GM21576 (cell line): ENCODE measurements at regions not wholly inside any gene's neighbourhood (a gene's known extent, or its start where the extent isn't known, plus 50 kb on each side); places are given as distances from the start of the nearest gene placed in this dataset.

Experiments used
- ATAC-seq: cut with Tn5 transposase; IDR thresholded peaks from one replicate; pipeline ENCODE4 v1.9.1; 2021; ENCODE audit warnings: mild to moderate bottlenecking, moderate library complexity; ENCODE audit not compliant: unreplicated experiment

DNA sequence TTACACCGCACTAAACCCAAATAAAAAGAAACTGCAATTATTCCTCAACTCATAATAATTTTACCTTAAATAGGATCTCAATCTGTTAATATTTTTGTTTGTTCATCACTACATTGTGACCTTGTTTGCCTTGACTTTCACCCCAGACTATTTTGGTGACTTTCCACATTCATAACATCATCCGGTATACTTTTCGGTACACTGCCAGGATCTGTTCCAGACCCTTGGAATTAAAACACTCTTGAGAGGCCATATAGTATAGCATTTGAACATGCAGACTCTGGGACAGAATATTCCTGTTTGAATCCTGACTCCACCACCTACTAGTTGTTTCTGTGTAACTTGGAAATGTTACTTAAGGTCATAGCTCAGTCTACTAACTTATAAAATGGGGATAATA lies 577.4 kb downstream of the METTL4 start:
- ATAC-seq: no peak

DNA sequence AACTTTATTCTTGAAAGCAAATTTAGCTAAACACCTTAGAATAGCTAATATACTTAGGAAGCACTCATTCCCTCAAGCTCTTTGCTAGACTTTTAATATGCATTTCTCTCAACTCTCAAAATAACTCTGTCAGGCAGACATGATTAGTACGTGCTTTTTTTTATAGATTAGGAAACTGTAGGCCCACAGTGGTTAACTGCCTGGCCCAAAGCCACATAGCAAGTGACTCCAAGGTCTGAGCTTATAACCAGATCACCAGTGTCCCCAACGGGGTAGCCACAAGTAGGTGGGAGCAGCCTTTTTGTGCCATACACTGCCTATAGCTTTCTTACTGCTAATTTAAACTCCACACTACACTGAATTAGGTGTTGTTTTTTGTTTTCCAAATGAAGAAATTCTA lies 576.8 kb downstream of the METTL4 start:
- no peak for ATAC-seq

DNA sequence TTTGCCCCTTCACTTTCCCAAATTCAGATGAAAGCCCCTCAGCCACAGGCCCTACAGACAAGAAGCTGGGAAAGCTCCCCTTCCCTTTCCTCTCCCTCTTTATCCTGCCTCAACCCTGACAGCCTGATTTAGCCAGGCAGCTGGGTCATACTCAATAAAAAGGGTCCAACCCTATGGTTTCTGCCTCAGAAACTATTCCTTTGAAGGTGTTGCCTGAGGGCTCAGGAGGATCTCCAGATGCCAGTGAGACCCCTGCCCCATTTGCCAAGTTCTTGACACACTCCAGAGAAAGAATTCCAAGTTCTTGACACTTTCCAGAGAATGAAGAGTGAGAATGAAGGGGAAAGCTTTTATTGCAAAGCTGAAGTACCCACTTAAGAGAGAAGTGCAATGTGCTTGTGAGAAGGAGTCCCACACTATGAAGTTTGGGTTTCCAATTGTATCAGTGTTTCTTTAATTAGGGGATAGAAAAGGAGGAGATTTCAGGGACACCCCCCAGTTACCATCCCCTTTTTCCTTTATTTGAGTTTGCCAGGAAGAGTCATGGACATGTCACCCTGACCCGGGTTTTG lies 576.2 kb downstream of the METTL4 start:
- no peak for ATAC-seq

DNA sequence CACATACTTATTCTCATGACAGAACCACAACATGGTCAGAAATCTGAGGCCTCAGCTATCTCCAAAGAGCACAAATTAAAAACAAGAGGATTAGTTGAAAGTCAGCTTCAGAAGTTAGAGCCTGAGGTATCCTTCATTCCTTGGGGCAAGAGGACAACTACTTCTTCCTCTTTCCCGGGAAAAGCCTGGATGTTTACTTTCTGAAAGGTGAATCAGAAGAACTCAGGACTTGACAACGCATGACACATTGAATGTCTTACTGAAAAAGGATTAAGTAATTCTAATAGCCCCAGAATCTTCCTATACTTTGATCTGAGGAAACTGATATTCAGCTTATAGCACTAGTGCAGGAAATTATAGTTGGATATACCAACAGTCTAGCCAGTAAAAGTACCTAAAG lies 573.2 kb downstream of the METTL4 start:
- ATAC-seq: no peak

DNA sequence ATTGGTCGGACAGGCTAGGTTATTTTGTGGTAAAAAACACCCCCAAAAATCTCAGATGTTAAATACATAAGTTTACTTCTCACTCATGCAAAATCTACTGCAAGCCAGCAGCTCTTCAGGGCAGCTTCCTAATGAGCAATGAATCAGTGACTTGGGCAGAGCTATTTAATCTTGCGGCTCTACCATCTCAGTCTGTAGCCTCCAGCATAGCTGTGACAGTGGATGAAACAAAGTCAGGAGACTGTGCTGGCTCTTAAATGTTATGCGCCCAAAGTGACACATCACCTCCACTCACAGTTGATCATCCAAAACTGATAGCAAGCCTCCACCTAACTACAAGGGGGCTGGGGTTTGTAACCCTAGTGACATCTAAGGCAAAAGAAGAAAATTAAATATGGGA lies 571.9 kb downstream of the METTL4 start:
- no peak for ATAC-seq

DNA sequence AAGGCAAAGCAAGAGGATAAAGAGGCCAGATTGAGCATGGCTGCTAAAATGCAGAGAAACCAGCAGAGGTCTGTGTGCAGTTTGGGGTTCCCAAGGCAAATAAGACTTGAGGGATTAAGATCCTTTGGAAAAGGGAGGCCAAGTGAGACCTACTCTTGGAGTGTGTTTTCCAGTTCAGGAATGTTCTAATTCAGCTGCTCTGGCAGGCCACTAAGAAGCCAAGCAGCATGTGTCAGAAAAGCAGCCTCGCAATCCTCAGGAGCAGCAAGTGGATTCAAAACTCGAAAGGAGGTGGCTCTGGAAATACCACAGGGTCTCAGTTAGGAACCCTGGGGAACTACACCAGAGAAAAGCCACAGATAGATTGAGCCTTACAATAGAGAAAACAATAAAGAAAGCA lies 569.2 kb downstream of the METTL4 start:
- no peak for ATAC-seq

DNA sequence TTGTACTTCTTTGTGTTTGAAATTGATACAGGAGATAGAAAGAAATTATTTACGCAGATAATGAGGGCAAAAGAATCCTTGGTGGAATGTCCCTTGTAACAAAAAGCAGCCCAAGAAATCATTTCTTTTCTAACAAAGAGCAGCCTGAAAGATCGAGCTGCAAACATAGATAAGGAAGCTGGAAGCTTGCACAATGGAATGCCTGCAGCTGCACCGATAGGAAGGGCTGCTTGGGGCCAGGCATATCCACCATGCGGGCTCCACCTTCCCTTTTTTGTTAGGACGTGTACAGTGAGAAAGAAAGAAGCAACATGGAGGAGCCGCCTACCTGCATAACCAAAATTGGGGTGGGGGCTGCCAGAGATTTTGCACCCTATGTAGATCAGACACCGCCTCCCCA lies 568.7 kb downstream of the METTL4 start:
- ATAC-seq: no peak

DNA sequence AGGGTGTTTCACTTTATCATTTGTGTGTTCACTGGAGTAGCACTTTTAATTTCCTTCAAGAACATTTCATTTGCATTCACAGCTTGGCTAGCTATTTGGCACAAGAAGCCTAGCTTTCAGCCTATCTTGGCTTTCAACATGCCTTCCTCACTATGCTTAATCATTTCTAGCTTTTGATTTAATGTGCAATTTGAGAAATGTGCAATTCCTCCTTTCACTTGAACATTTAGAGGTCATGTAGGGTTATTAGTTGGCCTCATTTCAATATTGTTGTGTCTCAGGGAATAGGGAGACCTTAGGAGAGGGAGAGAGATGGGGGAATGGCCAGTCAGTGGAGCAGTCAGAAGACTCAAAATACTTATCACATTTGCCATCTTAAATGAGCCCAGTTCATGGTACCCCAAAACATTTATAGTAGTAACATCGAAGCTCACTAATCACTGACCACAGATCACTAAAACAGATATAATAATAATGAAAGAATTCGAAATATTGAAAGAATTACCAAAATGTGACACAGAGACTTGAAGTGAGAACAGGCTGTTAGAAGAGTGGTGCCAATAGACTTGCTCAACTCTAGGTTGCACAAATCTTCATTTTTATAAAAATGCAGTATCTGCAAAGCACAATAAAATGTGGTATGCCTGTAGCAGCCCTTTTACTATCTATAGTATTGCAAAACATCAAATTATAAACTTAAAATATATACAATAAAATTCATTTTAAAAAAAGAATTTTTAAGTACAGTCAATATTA lies 561.2 kb downstream of the METTL4 start:
- ATAC-seq: no peak

DNA sequence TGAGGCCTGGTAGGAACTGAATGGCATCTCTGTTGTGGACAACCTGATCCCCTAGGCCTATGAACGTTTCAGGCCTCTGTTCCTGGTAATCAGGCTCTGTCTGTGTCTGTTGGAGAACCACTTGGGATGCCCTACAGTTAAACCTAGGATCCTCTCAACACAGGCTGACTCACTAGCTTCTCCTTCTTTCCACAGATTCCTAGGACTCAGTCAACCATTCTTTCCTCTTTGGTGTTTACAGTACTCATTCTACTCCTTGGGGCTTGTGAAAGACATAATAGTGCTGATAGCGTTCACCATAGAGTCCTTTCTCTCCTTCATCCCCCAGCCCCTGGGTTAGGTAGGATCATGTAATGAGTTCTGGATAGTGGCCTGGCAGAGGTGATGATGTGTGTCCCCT lies 544.3 kb downstream of the METTL4 start:
- ATAC-seq: no peak

DNA sequence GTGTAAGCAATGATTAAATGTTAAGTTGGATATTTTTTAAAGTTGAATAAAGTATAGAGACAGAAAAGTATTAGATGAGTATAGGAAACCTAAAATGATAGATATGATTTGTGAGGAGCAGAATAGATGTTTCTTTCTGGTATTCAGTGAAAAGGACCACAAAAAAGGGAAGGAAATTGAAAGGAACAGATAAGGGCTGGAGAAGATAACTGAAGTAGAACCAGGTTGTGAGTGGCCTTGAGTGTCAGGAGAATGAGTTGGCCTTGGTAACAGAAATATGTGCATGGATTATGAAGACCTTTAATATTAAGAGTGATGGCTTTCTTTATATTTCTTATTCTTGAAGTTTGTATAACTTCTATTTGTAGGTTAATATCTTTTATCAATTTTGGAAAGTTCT lies 543.5 kb downstream of the METTL4 start:
- ATAC-seq: no peak

DNA sequence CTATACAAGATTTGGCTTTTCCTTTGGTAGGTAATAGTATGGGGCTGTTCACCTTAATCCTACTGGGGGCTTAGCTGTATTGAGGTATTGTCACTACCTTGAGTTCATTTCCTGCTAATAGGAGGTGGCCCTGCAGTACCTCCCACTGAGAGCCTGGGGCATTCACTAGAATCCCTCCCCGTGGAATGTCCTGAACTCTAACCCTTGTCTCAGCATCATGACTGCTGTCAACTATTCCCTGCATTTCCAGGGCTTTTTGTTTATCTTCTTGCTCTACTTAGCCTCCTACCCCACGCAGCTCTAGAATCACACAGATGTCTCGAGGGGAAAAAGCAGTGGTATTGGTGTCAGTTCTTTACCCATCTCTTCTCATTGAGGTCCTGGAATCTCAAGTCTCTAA lies 542.3 kb downstream of the METTL4 start:
- ATAC-seq: no peak

DNA sequence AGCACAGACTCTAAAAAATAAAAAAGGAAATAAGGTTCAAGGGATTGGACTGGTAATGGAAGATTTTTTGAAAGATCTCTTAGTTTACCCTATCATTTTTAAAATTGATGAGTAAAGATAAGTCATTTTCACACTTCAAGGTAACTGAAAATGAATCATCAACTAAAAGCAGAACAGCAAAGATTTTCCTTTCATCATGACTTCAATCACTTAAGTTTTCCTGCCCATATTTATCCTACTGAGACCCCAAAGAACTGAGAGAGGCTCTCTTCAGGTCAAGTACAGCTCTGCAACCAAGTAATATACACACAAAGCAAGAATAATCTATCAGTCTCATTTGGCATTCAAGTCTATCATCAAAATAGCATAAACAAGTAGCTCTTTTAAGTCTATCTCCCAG lies 540.7 kb downstream of the METTL4 start:
- no peak for ATAC-seq

DNA sequence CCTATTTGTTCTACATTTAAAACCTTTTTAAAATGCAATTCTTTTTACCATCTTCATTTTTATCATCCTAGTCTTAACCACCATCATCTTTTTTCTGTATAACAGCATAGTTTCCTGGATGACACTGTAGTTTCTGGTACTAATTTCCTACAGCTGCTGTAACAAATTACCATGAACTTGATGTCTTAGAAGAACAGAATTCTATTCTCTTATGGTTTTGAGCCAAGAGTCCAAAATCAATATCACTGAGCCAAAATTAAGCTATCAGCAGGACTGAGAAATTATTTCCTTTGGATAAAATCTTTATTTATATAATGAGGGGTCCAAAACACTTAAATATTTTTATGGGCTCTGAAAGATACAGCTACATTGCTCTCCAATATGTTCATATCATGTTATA lies 539.3 kb downstream of the METTL4 start:
- ATAC-seq: no peak

DNA sequence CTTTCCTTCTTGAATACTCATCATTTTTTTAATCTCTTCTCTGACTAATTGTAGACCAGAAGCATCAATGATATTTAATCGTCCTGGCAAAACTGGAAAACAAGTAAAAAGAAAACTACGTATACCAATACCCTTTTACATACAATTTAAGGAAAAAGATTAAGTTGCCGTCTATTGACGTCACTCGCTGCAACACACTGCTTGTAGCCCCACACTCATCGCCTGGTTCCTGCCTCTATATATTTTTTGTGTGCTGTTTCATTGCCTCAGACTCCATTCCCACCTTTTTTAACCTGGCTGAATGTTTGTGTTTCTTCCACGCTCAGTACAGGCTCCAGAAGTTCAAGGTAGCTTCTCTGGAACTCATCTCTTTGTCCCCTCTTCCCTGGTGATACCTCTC lies 536.2 kb downstream of the METTL4 start:
- ATAC-seq: no peak

DNA sequence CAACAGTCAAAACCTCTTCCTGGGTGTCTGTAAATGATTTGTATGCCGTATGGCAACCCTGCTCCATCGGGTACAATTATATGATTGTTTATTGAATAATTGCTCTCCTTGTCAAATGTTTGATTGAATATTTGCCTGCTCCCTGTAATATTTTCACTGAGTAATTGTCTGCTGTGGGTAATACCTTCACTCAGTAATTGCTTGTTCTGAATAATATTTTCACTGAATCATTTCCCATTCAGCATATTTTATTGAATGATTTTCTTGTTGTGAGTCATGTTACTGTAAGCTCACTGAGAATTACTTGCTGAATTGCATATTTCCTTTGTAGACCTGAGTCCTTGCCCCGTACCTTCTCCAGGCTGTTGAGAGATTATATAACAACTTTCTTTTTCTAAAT lies 535.2 kb downstream of the METTL4 start:
- no peak for ATAC-seq

DNA sequence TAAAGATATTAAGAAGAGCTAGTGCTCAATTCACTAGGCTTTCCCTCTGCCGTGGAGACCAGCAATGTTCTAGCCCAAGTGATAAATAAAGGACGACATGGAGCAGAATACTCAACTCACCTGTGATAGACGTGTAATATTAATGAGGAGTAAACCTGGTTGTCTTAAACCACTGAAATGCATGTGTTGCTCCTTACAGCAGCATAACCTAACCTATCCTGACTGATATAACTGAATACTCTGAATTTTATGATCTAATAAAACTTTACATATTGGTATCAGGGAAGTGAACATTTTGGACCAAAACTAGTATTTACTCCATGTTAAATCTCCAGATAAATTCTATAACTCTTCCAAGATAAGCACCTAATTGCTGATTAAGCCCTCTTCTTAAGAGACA lies 531.0 kb downstream of the METTL4 start:
- ATAC-seq: no peak

DNA sequence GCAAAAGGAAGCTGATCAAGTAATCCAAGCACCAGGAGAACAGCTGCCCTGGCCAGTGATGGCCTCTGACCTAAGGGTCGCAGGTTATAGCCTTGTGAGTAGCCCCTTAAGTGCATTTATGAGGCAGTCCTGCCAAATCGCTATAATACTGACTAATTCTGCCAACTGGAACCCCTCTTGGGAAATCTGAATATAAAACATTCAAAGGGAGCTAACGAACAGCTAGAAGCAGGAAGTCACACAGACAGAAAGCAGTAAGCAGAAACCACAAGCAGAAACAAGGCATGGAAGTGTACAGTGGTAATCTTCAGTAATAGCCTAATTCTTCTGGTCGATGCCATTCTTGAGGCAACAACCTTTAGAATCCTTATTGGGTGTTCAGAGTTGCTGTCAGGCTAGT lies 521.3 kb downstream of the METTL4 start:
- no peak for ATAC-seq

DNA sequence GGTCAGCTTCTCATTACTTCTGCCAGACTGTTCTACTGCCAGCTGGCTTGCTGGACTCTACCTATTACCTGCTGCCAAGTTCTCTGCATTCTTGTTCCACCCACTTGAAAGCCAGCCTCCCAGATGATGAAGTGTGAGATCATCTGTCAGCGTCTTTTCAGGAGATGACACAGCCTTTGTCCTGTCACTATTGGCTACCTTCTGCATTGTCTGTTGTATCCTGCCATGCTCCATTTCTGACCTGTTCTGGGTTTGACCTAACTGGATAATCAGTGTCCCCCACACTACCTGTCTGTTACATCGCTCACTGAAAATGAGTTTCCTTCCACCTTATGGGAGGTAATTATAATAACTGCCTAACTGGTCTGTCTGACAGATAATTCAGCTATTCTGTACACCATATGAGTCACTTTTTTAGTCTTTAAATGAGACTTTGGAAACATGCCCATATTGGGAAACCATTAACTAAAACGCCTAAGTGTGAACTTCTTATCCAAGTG lies 520.6 kb downstream of the METTL4 start:
- ATAC-seq: no peak

DNA sequence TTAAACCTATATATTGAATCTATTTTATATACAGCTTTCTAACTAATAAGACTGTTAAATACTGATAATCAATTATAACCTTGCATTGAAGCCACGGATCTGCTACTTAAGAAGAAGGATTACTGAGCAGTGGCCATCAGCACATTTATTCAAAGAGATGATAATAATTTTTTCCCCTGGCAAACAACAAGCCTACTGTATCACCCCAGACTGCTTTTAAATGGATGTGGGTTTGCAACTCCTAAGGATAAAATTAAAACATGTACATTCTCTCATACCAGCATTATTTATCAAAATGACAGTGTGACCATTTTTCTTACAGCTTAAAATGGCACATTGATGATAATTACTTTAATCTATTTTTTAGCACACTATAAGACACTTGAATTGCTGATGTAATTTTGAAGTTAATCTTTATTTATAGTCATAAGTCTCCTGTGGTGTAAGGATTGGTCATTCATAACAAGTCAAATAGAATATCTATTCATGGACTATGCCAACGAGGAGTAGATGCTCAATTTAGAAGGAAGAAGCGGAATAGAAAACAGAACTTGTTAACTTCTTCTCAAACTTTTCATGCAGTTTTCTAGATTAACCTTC lies 517.7 kb downstream of the METTL4 start:
- ATAC-seq: no peak

DNA sequence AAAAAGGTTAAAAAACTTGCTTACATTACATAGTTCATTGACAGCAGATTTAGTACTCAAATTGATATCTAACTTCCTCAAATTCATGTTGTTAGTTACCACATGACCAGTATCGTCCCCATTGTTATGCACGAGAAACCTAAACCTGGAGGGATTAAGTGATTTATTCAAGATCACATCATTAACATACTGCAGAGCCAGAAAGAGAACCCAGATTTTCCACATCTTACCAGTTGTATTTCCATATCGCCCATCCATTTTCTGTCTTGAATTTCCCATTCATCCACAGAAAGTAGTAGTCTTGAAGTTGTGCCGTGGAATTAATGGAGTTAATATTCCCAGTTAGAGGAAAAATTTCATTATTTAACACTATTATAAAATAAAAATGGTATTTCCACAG lies 512.0 kb downstream of the METTL4 start:
- no peak for ATAC-seq

DNA sequence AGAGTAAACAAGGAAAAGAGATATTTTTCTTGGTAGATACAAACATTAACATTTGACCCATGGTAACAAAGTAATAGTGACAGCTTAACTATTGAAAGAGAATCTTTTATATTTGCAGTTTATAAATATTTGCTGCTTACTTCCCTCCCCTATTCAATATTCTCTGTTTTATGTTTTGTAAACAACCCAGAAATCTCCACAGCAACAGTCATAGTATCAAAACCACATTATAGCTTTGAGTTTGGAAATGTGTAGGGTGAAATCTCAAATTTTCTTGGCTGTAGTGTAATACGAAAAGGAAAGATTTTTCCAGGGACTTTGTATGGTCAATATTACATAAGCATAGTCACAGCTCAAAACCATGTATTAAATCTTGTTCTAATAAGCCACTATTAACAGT lies 511.2 kb downstream of the METTL4 start:
- no peak for ATAC-seq

DNA sequence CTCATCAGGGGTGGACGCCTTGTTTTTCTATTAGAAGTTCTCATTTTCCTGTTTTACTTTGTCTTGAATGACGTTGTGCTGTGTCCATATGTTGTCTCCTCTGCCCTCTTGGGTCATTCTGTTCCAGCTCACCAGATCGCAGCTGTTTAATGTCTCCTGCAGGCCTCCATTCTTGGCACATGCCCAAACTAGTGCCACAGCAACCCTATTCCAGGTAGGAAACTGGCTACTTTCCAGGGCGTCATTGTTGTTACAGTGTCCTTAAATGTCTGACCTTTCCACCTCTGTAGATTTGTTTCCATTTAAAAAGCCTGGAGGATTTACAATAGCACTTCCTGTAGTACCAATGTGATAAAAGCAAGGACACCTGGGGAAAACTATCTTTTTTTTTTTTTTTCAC lies 500.7 kb downstream of the METTL4 start:
- ATAC-seq: no peak
